Endodermal cell (in vitro differentiated cells): ENCODE measurements at regions not wholly inside any gene's neighbourhood (a gene's known extent, or its start where the extent isn't known, plus 50 kb on each side); places are given as distances from the start of the nearest gene placed in this dataset.

Source experiments
- DNase-seq: peaks from one replicate; pipeline ENCODE4 v3.0.0-alpha.2; 2017
- H3K27ac ChIP-seq: 2 replicates; pipeline ENCODE4 v1.5.1; 2013; ENCODE audit warnings: mild to moderate bottlenecking, low read depth, low read length, moderate library complexity
- H3K27me3 ChIP-seq: 2 replicates; pipeline ENCODE4 v1.6.1; 2013; ENCODE audit warnings: mild to moderate bottlenecking, low read length, moderate library complexity; ENCODE audit not compliant: insufficient read depth, control insufficient read depth, poor library complexity, severe bottlenecking
- H3K36me3 ChIP-seq: 2 replicates; pipeline ENCODE4 v1.7.0; 2013; ENCODE audit warnings: mild to moderate bottlenecking, low read length, moderate library complexity; ENCODE audit not compliant: control insufficient read depth, insufficient read depth
- H3K4me1 ChIP-seq: one replicate; pipeline ENCODE4 v1.7.0; 2013; ENCODE audit warnings: low read length; ENCODE audit not compliant: control insufficient read depth, insufficient read depth
- H3K4me3 ChIP-seq: 2 replicates; pipeline ENCODE4 v1.5.1; 2013; ENCODE audit warnings: mild to moderate bottlenecking, low read length, moderate library complexity
- H3K9ac ChIP-seq: 2 replicates; pipeline ENCODE4 v1.6.1; 2013; ENCODE audit warnings: mild to moderate bottlenecking, low read length, moderate library complexity; ENCODE audit not compliant: poor library complexity, severe bottlenecking; ENCODE audit errors: extremely low read depth
- H3K9me3 ChIP-seq: 2 replicates; pipeline ENCODE4 v1.6.1; 2013; ENCODE audit warnings: mild to moderate bottlenecking, low read length, moderate library complexity; ENCODE audit not compliant: control insufficient read depth
- H3K27ac Mint-ChIP-seq: 2 replicates; pipeline ENCODE4 v1.8.0; 2020; ENCODE audit warnings: mixed read lengths
- H3K27me3 Mint-ChIP-seq: 2 replicates; pipeline ENCODE4 v1.8.0; 2021; ENCODE audit warnings: mild to moderate bottlenecking, mixed read lengths; ENCODE audit not compliant: insufficient read depth
- H3K36me3 Mint-ChIP-seq: 2 replicates; pipeline ENCODE4 v1.8.0; 2020; ENCODE audit warnings: low read depth, mixed read lengths
- H3K4me1 Mint-ChIP-seq: 2 replicates; pipeline ENCODE4 v1.8.0; 2020; ENCODE audit warnings: mixed read lengths
- H3K4me3 Mint-ChIP-seq: 2 replicates; pipeline ENCODE4 v1.8.0; 2020; ENCODE audit warnings: mild to moderate bottlenecking, moderate library complexity, mixed read lengths
- H3K9me3 Mint-ChIP-seq: 2 replicates; pipeline ENCODE4 v1.8.0; 2020; ENCODE audit warnings: mild to moderate bottlenecking, mixed read lengths
- CTCF ChIP-seq: fragments of 200-600 bp; sonication (generic); conservative IDR thresholded peaks from 2 replicates; pipeline ENCODE4 v1.5.0; 2021; ENCODE audit warnings: antibody characterized with exemption, mild to moderate bottlenecking
- WGBS, 2 experiments: methylation state at CpG; one replicate each; pipeline versions ENCODE4 v1.1.5 to v1.1.7; 2013; ENCODE audit warnings: missing lambda C conversion rate in 2 of 2, mixed read lengths in 1 of 2; ENCODE audit not compliant: insufficient coverage in 1 of 2, insufficient read length in 1 of 2; 5-methylcytosine and 5-hydroxymethylcytosine counted together

GRCh38 chr13:109645831-109646230 is 140.6 kb downstream of the IRS2 start:
- Histone ChIP-seq H3K27me3 (no peaks in the 10 kb centered on the region), H3K9me3 (peaks cover 4% of the 10 kb centered on the region), H3K4me3 (no peak overlapping the region), H3K36me3 (no peaks in the 10 kb centered on the region), H3K4me1 (no peaks in the 10 kb centered on the region), H3K27ac (no peak overlapping the region), H3K9ac (no peak overlapping the region)
- Mint-ChIP-seq H3K27ac (no peak overlapping the region), H3K4me1 (peaks cover 2% of the 10 kb centered on the region), H3K4me3 (no peak overlapping the region), H3K9me3 (peaks cover 7% of the 10 kb centered on the region), H3K36me3 (no peaks in the 10 kb centered on the region), H3K27me3 (no peaks in the 10 kb centered on the region)
- no peak for DNase-seq
- TF ChIP-seq CTCF: no peak
- WGBS, 2 experiments: 89 to 93% methylated on average over 3 to 6 of the region's 6 CpGs

GRCh38 chr13:109644956-109645355 is 141.4 kb downstream of the IRS2 start:
- Histone ChIP-seq H3K4me3 (no peak overlapping the region), H3K27me3 (no peaks in the 10 kb centered on the region), H3K27ac (no peak overlapping the region), H3K9me3 (peaks cover 9% of the 10 kb centered on the region), H3K4me1 (no peaks in the 10 kb centered on the region), H3K36me3 (no peaks in the 10 kb centered on the region), H3K9ac (no peak overlapping the region)
- Mint-ChIP-seq H3K9me3 (peaks cover 16% of the 10 kb centered on the region), H3K36me3 (no peaks in the 10 kb centered on the region), H3K27me3 (no peaks in the 10 kb centered on the region), H3K4me1 (peaks cover 2% of the 10 kb centered on the region), H3K4me3 (no peak overlapping the region), H3K27ac (no peak overlapping the region)
- 93% methylated on average over 3 of the region's 4 CpGs; no CpG with 5 or more reads in 1 of the 2 experiments for WGBS, 2 experiments
- no peak for DNase-seq
- TF ChIP-seq CTCF: no peak

- H3K4me1 Mint-ChIP-seq: peaks cover 2% of the 10 kb centered on the region
- no peak for DNase-seq
- no peaks in the 10 kb centered on the region for H3K27me3 ChIP-seq
- peaks cover 19% of the 10 kb centered on the region for H3K9me3 Mint-ChIP-seq
- H3K4me3 Mint-ChIP-seq: no peak overlapping the region
- H3K4me3 ChIP-seq: no peak overlapping the region
- H3K36me3 Mint-ChIP-seq: no peaks in the 10 kb centered on the region
- 65 to 100% methylated on average over 1 to 4 of the region's 4 CpGs for WGBS, 2 experiments
- peaks cover 9% of the 10 kb centered on the region for H3K9me3 ChIP-seq
- no peaks in the 10 kb centered on the region for H3K4me1 ChIP-seq
- H3K36me3 ChIP-seq: no peaks in the 10 kb centered on the region
- H3K27ac ChIP-seq: no peak overlapping the region
- no peak overlapping the region for H3K27ac Mint-ChIP-seq
- no peak for TF ChIP-seq CTCF
- H3K9ac ChIP-seq: no peak overlapping the region
- no peaks in the 10 kb centered on the region for H3K27me3 Mint-ChIP-seq
These were observed 142.2 kb downstream of the IRS2 start for GRCh38 chr13:109644069-109644750.
